Liver (tissue), 7 donors: ENCODE measurements at regions not wholly inside any gene's neighbourhood (a gene's known extent, or its start where the extent isn't known, plus 50 kb on each side); places are given as distances from the start of the nearest gene placed in this dataset.

Experiments
- DNase-seq: peaks from one replicate; pipeline ENCODE4 v3.0.0-alpha.2; 2017; ENCODE audit warnings: low spot score
- H3K27ac ChIP-seq, 2 donors: one replicate each; pipeline ENCODE4 v1.7.0; 2013; ENCODE audit warnings: inconsistent platforms in 2 of 2, low read length in 2 of 2, control low read depth in 1 of 2, low read depth in 1 of 2, mild to moderate bottlenecking in 1 of 2
- H3K27me3 ChIP-seq, 4 donors: one replicate each; pipeline versions ENCODE4 v1.6.1 to v1.7.0; 2013; ENCODE audit warnings: low read length in 3 of 4, inconsistent platforms in 1 of 4, mild to moderate bottlenecking in 1 of 4, moderate library complexity in 1 of 4; ENCODE audit not compliant: control insufficient read depth in 4 of 4, insufficient read depth in 4 of 4
- H3K36me3 ChIP-seq, 4 donors: one replicate each; pipeline versions ENCODE4 v1.6.1 to v1.7.0; 2013; ENCODE audit warnings: low read length in 3 of 4, mild to moderate bottlenecking in 3 of 4, low read depth in 1 of 4, moderate library complexity in 1 of 4; ENCODE audit not compliant: control insufficient read depth in 4 of 4, insufficient read depth in 3 of 4
- H3K4me1 ChIP-seq, 4 donors: one replicate each; pipeline versions ENCODE4 v1.6.1 to v1.7.0; 2013; ENCODE audit warnings: low read length in 3 of 4, mild to moderate bottlenecking in 3 of 4, moderate library complexity in 1 of 4; ENCODE audit not compliant: control insufficient read depth in 4 of 4, insufficient read depth in 4 of 4
- H3K4me3 ChIP-seq, 3 donors: one replicate each; pipeline versions ENCODE4 v1.6.1 to v1.7.0; 2013; ENCODE audit warnings: low read length in 3 of 3, control low read depth in 1 of 3, low read depth in 1 of 3, mild to moderate bottlenecking in 1 of 3
- H3K9ac ChIP-seq, 2 donors: one replicate each; pipeline ENCODE4 v1.7.0; 2013; ENCODE audit warnings: low read length in 2 of 2, mild to moderate bottlenecking in 2 of 2, moderate library complexity in 2 of 2, control low read depth in 1 of 2, low read depth in 1 of 2
- H3K9me3 ChIP-seq, 4 donors: one replicate each; pipeline versions ENCODE4 v1.6.1 to v1.7.0; 2013; ENCODE audit warnings: low read length in 3 of 4; ENCODE audit not compliant: control insufficient read depth in 4 of 4
- EGR1 ChIP-seq, 2 donors: IDR thresholded peaks; 2 replicates each; pipeline ENCODE4 v1.6.1; 2016 to 2018; ENCODE audit warnings: antibody characterized with exemption in 2 of 2, low read depth in 2 of 2
- FOXA1 ChIP-seq: IDR thresholded peaks from 2 replicates; pipeline ENCODE4 v1.6.1; 2016; ENCODE audit warnings: antibody characterized with exemption
- FOXA2 ChIP-seq: IDR thresholded peaks from 2 replicates; pipeline ENCODE4 v1.6.1; 2016; ENCODE audit warnings: antibody characterized with exemption
- GABPA ChIP-seq, 2 donors: IDR thresholded peaks in 1 of 2; conservative IDR thresholded peaks in 1 of 2; 2 replicates each; pipeline ENCODE4 v1.6.1; 2016; ENCODE audit warnings: antibody characterized with exemption in 2 of 2, mild to moderate bottlenecking in 1 of 2, moderate library complexity in 1 of 2
- HNF4G ChIP-seq: IDR thresholded peaks from 2 replicates; pipeline ENCODE4 v1.6.1; 2016; ENCODE audit warnings: antibody characterized with exemption
- JUND ChIP-seq, 2 donors: IDR thresholded peaks; 2 replicates each; pipeline ENCODE4 v1.6.1; 2016; ENCODE audit warnings: antibody characterized with exemption in 2 of 2
- NR2F2 ChIP-seq: IDR thresholded peaks from 2 replicates; pipeline ENCODE4 v1.6.1; 2016; ENCODE audit warnings: antibody characterized with exemption
- RAD21 ChIP-seq, 2 donors: IDR thresholded peaks; 2 replicates each; pipeline ENCODE4 v1.6.1; 2016; ENCODE audit warnings: antibody characterized with exemption in 2 of 2, mild to moderate bottlenecking in 2 of 2
- SP1 ChIP-seq: IDR thresholded peaks from 2 replicates; pipeline ENCODE4 v1.6.1; 2018; ENCODE audit warnings: antibody characterized with exemption, mild to moderate bottlenecking
- TAF1 ChIP-seq: conservative IDR thresholded peaks from 2 replicates; pipeline ENCODE4 v1.6.1; 2016; ENCODE audit warnings: antibody characterized with exemption, mild to moderate bottlenecking
- WGBS: extraction: QIAGEN DNeasy Blood & Tissue Kit; methylation state at CpG from one replicate; pipeline ENCODE4 v1.1.7; 2013; 5-methylcytosine and 5-hydroxymethylcytosine counted together
- TF ChIP-seq, protein P1 (sequence below): IDR thresholded peaks from 2 replicates; pipeline ENCODE4 v1.6.1; 2016; ENCODE audit warnings: antibody characterized with exemption
- TF ChIP-seq, protein P2 (sequence below): IDR thresholded peaks from 2 replicates; pipeline ENCODE4 v1.6.1; 2016; ENCODE audit warnings: antibody characterized with exemption
- TF ChIP-seq, protein P3 (sequence below): IDR thresholded peaks from 2 replicates; pipeline ENCODE4 v1.6.1; 2016; ENCODE audit warnings: antibody characterized with exemption, mild to moderate bottlenecking
- TF ChIP-seq, protein P4 (sequence below): IDR thresholded peaks from 2 replicates; pipeline ENCODE4 v1.6.1; 2016; ENCODE audit warnings: antibody characterized with exemption
- donor health status: healthy.
- donor health status: healthy.
- donor health status: healthy.
- donor health status: healthy.

DNA sequence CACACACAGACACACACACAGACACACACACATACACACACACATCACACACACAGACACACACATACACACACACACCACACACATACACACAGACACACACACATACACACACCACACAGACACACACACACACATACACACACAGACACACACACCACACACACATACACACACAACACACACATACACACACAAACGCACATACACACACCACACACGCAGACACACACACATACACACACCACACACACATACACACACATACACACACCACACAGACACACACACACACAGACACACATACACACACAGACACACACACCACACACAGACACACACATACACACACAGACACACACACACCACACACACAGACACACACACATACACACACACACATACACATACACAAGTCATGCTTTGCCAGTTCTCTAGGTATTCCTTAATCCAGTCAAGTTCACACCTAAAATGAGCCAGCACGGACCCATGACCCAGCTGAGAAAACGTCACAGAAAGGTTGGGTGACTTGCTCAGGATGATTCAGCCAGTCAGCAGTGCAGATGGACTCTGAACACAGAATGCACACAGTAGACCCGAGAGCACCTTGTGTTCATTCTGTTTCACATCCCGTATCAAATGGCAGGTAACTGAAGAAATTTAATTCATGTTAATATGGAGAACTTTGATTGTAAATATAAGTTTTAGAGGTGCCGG, 746.4 kb downstream of the MTRR start:
- no peaks in the 10 kb centered on the region for H3K9me3 ChIP-seq
- no peaks in the 10 kb centered on the region for H3K36me3 ChIP-seq
- no peak overlapping the region for H3K27ac ChIP-seq
- no peaks in the 10 kb centered on the region for H3K4me1 ChIP-seq
- peaks cover 0 to 5% (median 2%) of the 10 kb centered on the region in 4 donors for H3K27me3 ChIP-seq
- H3K9ac ChIP-seq, result no peak overlapping the region
- DNase-seq, result no peak
- TF ChIP-seq TAF1 (no peak), RAD21 (IDR thresholded peaks at IDR 0.05) (no peak), EGR1 (IDR thresholded peaks at IDR 0.05; ENCODE audit: low read depth in 2 of 2) (no peak), JUND (IDR thresholded peaks at IDR 0.05) (no peak), FOXA1 (no peak), FOXA2 (no peak), GABPA (IDR thresholded peaks at IDR 0.05 in 1 of 2, conservative IDR thresholded peaks at IDR 0.05 in 1 of 2) (no peak), HNF4G (no peak), SP1 (no peak)
- TF ChIP-seq, protein P1, sequence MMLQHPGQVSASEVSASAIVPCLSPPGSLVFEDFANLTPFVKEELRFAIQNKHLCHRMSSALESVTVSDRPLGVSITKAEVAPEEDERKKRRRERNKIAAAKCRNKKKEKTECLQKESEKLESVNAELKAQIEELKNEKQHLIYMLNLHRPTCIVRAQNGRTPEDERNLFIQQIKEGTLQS, result no peak
- TF ChIP-seq, protein P2, sequence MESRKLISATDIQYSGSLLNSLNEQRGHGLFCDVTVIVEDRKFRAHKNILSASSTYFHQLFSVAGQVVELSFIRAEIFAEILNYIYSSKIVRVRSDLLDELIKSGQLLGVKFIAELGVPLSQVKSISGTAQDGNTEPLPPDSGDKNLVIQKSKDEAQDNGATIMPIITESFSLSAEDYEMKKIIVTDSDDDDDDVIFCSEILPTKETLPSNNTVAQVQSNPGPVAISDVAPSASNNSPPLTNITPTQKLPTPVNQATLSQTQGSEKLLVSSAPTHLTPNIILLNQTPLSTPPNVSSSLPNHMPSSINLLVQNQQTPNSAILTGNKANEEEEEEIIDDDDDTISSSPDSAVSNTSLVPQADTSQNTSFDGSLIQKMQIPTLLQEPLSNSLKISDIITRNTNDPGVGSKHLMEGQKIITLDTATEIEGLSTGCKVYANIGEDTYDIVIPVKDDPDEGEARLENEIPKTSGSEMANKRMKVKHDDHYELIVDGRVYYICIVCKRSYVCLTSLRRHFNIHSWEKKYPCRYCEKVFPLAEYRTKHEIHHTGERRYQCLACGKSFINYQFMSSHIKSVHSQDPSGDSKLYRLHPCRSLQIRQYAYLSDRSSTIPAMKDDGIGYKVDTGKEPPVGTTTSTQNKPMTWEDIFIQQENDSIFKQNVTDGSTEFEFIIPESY, result no peak
- TF ChIP-seq, protein P3, sequence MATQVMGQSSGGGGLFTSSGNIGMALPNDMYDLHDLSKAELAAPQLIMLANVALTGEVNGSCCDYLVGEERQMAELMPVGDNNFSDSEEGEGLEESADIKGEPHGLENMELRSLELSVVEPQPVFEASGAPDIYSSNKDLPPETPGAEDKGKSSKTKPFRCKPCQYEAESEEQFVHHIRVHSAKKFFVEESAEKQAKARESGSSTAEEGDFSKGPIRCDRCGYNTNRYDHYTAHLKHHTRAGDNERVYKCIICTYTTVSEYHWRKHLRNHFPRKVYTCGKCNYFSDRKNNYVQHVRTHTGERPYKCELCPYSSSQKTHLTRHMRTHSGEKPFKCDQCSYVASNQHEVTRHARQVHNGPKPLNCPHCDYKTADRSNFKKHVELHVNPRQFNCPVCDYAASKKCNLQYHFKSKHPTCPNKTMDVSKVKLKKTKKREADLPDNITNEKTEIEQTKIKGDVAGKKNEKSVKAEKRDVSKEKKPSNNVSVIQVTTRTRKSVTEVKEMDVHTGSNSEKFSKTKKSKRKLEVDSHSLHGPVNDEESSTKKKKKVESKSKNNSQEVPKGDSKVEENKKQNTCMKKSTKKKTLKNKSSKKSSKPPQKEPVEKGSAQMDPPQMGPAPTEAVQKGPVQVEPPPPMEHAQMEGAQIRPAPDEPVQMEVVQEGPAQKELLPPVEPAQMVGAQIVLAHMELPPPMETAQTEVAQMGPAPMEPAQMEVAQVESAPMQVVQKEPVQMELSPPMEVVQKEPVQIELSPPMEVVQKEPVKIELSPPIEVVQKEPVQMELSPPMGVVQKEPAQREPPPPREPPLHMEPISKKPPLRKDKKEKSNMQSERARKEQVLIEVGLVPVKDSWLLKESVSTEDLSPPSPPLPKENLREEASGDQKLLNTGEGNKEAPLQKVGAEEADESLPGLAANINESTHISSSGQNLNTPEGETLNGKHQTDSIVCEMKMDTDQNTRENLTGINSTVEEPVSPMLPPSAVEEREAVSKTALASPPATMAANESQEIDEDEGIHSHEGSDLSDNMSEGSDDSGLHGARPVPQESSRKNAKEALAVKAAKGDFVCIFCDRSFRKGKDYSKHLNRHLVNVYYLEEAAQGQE, result no peak
- H3K4me3 ChIP-seq, result no peak overlapping the region
- WGBS, result 81% methylated on average over 7 of the region's 7 CpGs

DNA sequence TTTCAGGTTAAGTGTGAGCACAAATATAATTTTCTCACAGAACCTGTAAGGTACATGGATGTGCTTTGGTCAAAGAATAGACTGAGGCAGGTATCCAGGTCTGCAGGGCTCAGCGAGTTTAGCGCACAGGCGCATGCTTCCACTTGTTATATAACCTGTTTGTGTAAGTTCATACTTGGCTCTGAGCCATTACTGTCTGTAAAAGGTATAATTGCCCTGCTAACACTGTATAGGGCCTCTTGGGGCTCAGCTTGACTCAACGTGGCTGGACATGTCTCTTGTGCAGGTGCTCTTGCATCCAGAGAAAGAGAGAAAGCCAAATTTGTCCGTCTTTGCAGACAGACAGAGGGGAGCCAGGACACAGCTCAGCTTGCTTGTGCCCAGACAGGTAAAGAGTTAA, 759.6 kb downstream of the MTRR start:
- H3K36me3 ChIP-seq, result no peaks in the 10 kb centered on the region
- no peak overlapping the region for H3K9ac ChIP-seq
- DNase-seq, result no peak
- H3K27me3 ChIP-seq, result no peaks in the 10 kb centered on the region
- TF ChIP-seq EGR1 (IDR thresholded peaks at IDR 0.05; ENCODE audit: low read depth in 2 of 2) (no peak), NR2F2 (no peak)
- TF ChIP-seq, protein P4, sequence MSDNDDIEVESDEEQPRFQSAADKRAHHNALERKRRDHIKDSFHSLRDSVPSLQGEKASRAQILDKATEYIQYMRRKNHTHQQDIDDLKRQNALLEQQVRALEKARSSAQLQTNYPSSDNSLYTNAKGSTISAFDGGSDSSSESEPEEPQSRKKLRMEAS, result no peak
- no peaks in the 10 kb centered on the region for H3K4me1 ChIP-seq
- H3K4me3 ChIP-seq, result no peak overlapping the region
- no peak overlapping the region for H3K27ac ChIP-seq
- 73% methylated on average over 5 of the region's 5 CpGs for WGBS
- no peaks in the 10 kb centered on the region for H3K9me3 ChIP-seq
